ENCODE measurements at regions not wholly inside any gene's neighbourhood (a gene's known extent, or its start where the extent isn't known, plus 50 kb on each side); places are given as distances from the start of the nearest gene placed in this dataset.

GRCh38 chr4:160927311-160927710, 1236.5 kb downstream of the FSTL5 start:
- TF ChIP-seq GATA3 (IDR thresholded peaks at IDR 0.05; ENCODE audit: low read depth, low read length) = no peak
- TF ChIP-seq GATA2 (IDR thresholded peaks at IDR 0.05; ENCODE audit: low read depth, low read length) = no peak
